ENCODE measurements at regions not wholly inside any gene's neighbourhood (a gene's known extent, or its start where the extent isn't known, plus 50 kb on each side); places are given as distances from the start of the nearest gene placed in this dataset.
"Not testable (repeated sequence)": the region's sequence is repeated elsewhere in the genome, so short reads cannot be mapped to it uniquely, and the experiment has no call there.

- intact Hi-C loops (cut with micrococcal nuclease): loop anchor here (10.0 kb wide), 1 partner anchor 64 kb away; no protein-coding TSS in a partner anchor
- Mint-ChIP-seq H3K9me3 (peaks cover 22% of the 10 kb centered on the region), H3K27ac (no peak overlapping the region), H3K4me3 (no peak overlapping the region), H3K27me3 (no peaks in the 10 kb centered on the region), H3K4me1 (peaks cover 33% of the 10 kb centered on the region), H3K36me3 (ENCODE audit: low read depth) (peaks cover 17% of the 10 kb centered on the region)
- no peak for DNase-seq
These were observed 119.3 kb downstream of the VSIG4 start for GRCh38 chrX:65920620-65921019.

DNA sequence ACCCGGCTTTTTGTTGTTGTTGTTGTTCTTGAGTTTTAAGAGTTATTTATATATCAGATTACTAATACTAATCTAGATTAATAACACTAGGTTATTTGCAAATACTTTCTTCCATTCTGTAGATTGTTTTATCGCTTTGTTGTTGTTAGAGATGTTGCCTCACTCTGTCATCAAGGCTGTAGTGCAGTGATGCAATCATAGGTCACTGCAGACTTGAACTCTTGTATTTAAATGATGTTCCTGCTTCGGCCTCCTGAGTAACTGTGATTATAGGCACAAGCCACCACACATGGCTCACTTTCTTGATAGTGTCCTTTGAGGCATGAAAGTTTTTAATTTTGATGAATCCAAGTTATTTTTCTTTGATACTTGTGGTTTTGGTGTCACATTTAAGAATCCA is 129.0 kb downstream of the VSIG4 start:
- Mint-ChIP-seq H3K36me3 (ENCODE audit: low read depth) (no peaks in the 10 kb centered on the region), H3K4me1 (no peaks in the 10 kb centered on the region), H3K9me3 (no peaks in the 10 kb centered on the region), H3K27ac (no peak overlapping the region), H3K4me3 (no peak overlapping the region), H3K27me3 (no peaks in the 10 kb centered on the region)
- intact Hi-C loops (cut with micrococcal nuclease): no loop called here
- no peak for DNase-seq

- peaks cover 5% of the 10 kb centered on the region for H3K9me3 Mint-ChIP-seq
- intact Hi-C loops (cut with micrococcal nuclease): no loop called here
- no peak overlapping the region for H3K27ac Mint-ChIP-seq
- H3K36me3 Mint-ChIP-seq (ENCODE audit: low read depth): no peaks in the 10 kb centered on the region
- no peak overlapping the region for H3K4me3 Mint-ChIP-seq
- H3K27me3 Mint-ChIP-seq: no peaks in the 10 kb centered on the region
- peaks cover 10% of the 10 kb centered on the region for H3K4me1 Mint-ChIP-seq
- DNase-seq: no peak
These were observed 136.1 kb downstream of the VSIG4 start for GRCh38 chrX:65903750-65904149.

GRCh38 chrX:65902011-65902410 is 137.9 kb downstream of the VSIG4 start:
- intact Hi-C loops (cut with micrococcal nuclease): no loop called here

GRCh38 chrX:65900850-65901844 is 138.7 kb downstream of the VSIG4 start:
- Mint-ChIP-seq H3K9me3 (peaks cover 5% of the 10 kb centered on the region), H3K27me3 (no peaks in the 10 kb centered on the region), H3K4me1 (peaks cover 10% of the 10 kb centered on the region), H3K36me3 (ENCODE audit: low read depth) (no peaks in the 10 kb centered on the region), H3K27ac (no peak overlapping the region), H3K4me3 (no peak overlapping the region)
- DNase-seq: no peak
- intact Hi-C loops (cut with micrococcal nuclease): no loop called here

More at GRCh38 chrX:65902011-65902410, 137.9 kb downstream of the VSIG4 start:
- Mint-ChIP-seq H3K27me3 (no peaks in the 10 kb centered on the region), H3K9me3 (peaks cover 5% of the 10 kb centered on the region), H3K4me3 (no peak overlapping the region), H3K4me1 (peaks cover 10% of the 10 kb centered on the region), H3K27ac (no peak overlapping the region), H3K36me3 (ENCODE audit: low read depth) (no peaks in the 10 kb centered on the region)
- DNase-seq: no peak

DNA sequence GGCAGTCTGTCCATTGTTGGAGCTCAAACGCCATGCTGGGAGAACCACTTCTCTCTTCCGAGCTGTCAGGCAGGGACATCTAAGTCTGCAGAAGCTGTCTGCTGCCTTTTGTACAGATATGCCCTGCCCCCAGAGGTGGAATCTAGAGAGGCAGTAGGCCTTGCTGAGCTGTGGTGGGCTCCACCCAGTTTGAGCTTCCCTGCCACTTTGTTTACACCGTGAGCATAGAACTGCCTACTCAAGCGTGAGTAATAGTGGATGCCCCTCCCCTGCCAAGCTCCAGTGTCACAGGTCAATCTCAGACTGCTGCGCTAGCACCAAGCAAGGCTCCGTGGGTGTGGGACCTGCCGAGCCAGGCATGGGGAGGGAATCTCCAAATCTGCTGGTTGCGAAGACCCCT is 145.7 kb downstream of the VSIG4 start:
- intact Hi-C loops (cut with micrococcal nuclease): no loop called here
- H3K4me1 Mint-ChIP-seq: peaks cover 17% of the 10 kb centered on the region
- no peaks in the 10 kb centered on the region for H3K27me3 Mint-ChIP-seq
- H3K27ac Mint-ChIP-seq: no peak overlapping the region
- peaks cover 6% of the 10 kb centered on the region for H3K9me3 Mint-ChIP-seq
- H3K4me3 Mint-ChIP-seq: no peak overlapping the region
- H3K36me3 Mint-ChIP-seq (ENCODE audit: low read depth): no peaks in the 10 kb centered on the region
- DNase-seq: no peak

DNA sequence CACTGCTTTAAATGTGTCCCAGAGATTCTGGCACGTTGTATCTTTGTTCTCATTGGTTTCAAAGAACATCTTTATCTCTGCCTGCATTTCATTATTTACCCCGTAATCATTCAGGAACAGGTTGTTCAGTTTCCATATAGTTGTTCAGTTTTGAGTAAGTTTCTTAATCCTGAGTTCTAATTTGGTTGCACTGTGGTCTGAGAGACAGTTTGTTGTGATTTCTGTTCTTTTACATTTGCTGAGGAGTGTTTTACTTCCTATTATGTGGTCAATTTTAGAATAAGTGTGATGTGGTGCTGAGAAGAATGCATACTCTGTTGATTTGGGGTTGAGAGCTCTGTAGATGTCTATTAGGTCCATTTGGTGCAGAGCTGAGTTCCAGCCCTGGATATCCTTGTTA is 148.1 kb downstream of the VSIG4 start:
- H3K36me3 Mint-ChIP-seq (ENCODE audit: low read depth); intact Hi-C loops (cut with micrococcal nuclease); H3K27me3 Mint-ChIP-seq; H3K9me3 Mint-ChIP-seq; DNase-seq; H3K27ac Mint-ChIP-seq; H3K4me3 Mint-ChIP-seq: not testable (repeated sequence)
- H3K4me1 Mint-ChIP-seq: peaks cover 17% of the 10 kb centered on the region

DNA sequence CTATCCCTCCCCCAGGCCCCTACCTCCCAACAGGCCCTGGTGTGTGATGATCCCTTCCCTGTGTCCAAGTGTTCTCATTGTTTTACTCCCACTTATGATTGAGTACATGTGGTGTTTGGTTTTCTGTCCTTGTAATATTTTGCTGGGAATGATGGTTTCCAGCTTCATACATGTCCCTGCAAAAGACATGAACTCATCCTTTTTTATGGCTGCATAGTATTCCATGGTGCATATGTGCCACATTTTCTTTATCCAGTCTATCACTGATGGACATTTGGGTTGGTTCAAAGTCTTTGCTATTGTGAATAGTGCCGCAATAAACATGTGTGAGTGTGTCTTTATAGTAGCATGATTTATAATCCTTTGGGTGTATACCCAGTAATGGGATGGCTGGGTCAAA is 151.7 kb downstream of the VSIG4 start:
- H3K9me3 Mint-ChIP-seq; H3K27ac Mint-ChIP-seq; intact Hi-C loops (cut with micrococcal nuclease); DNase-seq; H3K36me3 Mint-ChIP-seq (ENCODE audit: low read depth); H3K4me3 Mint-ChIP-seq; H3K27me3 Mint-ChIP-seq: not testable (repeated sequence)
- peaks cover 17% of the 10 kb centered on the region for H3K4me1 Mint-ChIP-seq

DNA sequence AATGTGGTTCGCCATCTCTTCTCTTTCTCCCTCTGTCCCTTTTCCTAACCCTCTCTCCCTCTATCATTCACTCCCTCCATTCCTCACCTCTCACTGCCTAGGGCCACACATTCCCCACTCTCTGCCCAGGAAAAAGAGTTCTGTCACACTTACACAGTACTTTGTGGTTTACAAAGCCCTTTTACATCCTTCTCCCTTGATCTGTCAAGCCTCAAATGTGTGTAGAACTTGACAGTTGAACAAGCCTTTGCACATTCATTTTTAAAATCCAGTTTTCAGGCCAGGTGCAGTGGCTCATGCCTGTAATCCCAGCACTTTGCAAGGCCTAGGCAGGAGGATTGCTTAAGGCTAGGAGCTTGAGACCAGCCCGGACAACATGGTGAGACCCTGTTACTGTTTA is 156.3 kb downstream of the VSIG4 start:
- H3K36me3 Mint-ChIP-seq (ENCODE audit: low read depth): no peaks in the 10 kb centered on the region

DNA sequence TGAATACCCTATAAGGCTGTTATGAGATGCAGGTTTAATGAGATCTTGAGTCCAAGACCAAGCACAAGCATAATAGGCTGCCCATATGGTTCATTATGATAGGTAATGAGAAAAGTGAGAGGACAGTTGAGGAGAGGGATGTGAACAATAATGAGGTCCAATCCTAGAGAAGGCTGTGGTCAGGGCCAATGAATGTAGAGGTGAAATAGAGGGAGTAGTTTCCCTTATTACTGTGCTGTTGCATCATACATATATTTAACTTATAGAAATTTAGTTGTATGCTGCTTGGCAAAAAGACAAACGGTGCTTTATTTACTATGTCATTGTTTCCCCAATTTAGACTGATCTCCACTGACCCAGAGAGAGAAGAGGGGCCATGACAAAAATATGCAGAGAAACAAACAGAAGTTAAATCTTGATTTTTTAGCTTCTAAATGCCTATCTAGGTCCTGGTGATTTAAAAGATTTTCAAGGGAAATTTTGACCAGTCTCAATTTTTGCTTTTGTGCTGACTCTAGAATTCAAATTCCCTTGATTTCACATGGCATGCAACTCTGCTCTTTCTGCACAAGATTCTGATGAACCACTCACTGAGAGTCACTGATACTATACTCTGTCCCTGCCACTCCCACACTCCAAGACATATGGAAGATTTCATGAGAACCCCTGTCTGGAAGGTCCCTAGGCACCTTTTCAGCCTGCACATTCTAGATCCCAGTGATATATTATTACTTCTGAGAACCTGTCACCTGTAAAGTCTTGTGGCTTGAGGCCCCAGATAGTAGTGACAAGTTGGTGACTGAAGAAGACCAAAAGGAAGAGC is 159.7 kb downstream of the VSIG4 start:
- DNase-seq: no peak
- intact Hi-C loops (cut with micrococcal nuclease): no loop called here
- H3K27ac Mint-ChIP-seq: no peak overlapping the region
- H3K4me1 Mint-ChIP-seq: peaks cover 10% of the 10 kb centered on the region
- no peaks in the 10 kb centered on the region for H3K27me3 Mint-ChIP-seq
- H3K4me3 Mint-ChIP-seq: no peak overlapping the region
- peaks cover 6% of the 10 kb centered on the region for H3K9me3 Mint-ChIP-seq
- no peaks in the 10 kb centered on the region for H3K36me3 Mint-ChIP-seq (ENCODE audit: low read depth)

More for the DNA sequence above, 156.3 kb downstream of the VSIG4 start:
- Mint-ChIP-seq H3K4me1 (peaks cover 6% of the 10 kb centered on the region), H3K9me3 (peaks cover 7% of the 10 kb centered on the region), H3K27me3 (no peaks in the 10 kb centered on the region), H3K4me3 (no peak overlapping the region), H3K27ac (no peak overlapping the region)
- DNase-seq: no peak
- intact Hi-C loops (cut with micrococcal nuclease): no loop called here

- H3K4me3 Mint-ChIP-seq: no peak overlapping the region
- intact Hi-C loops (cut with micrococcal nuclease): no loop called here
- H3K27me3 Mint-ChIP-seq: no peaks in the 10 kb centered on the region
- DNase-seq: no peak
- H3K36me3 Mint-ChIP-seq (ENCODE audit: low read depth): no peaks in the 10 kb centered on the region
- peaks cover 7% of the 10 kb centered on the region for H3K4me1 Mint-ChIP-seq
- H3K9me3 Mint-ChIP-seq: peaks cover 6% of the 10 kb centered on the region
- no peak overlapping the region for H3K27ac Mint-ChIP-seq
These were observed 161.4 kb downstream of the VSIG4 start for GRCh38 chrX:65878456-65878855.

GRCh38 chrX:65877953-65878352 is 161.9 kb downstream of the VSIG4 start:
- no peaks in the 10 kb centered on the region for H3K36me3 Mint-ChIP-seq (ENCODE audit: low read depth)
- H3K9me3 Mint-ChIP-seq: peaks cover 6% of the 10 kb centered on the region
- no peaks in the 10 kb centered on the region for H3K27me3 Mint-ChIP-seq
- no peak for DNase-seq
- no peak overlapping the region for H3K4me3 Mint-ChIP-seq
- peaks cover 8% of the 10 kb centered on the region for H3K4me1 Mint-ChIP-seq
- intact Hi-C loops (cut with micrococcal nuclease): no loop called here
- H3K27ac Mint-ChIP-seq: no peak overlapping the region

DNA sequence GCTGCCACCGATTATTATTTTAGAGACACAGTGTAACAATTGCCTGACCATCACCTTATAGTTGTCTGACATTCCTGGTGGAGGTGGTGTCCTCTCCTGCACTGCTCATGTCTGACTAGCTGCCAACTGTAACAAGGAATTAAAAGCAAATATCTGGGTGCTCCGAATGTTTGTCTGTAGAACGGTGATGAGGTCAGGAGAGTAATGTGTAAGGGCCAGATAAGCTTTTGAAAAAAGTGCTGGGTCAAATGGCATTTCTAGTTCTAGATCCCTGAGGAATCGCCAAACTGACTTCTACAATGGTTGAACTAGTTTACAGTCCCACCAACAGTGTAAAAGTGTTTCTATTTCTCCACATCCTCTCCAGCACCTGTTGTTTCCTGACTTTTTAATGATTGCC is 164.3 kb downstream of the VSIG4 start:
- H3K36me3 Mint-ChIP-seq (ENCODE audit: low read depth); intact Hi-C loops (cut with micrococcal nuclease); H3K4me3 Mint-ChIP-seq: not testable (repeated sequence)

DNA sequence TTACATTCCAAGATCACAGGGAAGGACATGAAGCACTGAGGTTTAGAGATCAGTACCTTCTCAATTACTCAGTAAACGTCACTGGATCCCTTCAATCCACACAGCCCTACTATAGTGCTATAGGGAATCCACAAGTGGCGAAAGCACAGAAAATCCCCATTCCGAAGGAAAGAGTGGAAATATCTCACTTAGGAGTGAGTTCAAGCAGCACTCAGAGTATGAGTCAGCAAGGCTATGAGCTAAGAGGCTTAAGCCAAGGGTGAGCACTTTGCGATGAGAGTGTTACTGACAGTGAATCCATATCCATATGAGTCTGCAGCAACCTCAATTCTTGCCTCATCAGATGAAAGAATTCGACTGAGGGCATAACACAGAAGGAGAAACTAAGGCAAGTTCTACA is 165.1 kb downstream of the VSIG4 start:
- H3K4me1 Mint-ChIP-seq: peaks cover 10% of the 10 kb centered on the region
- no peaks in the 10 kb centered on the region for H3K27me3 Mint-ChIP-seq
- H3K27ac Mint-ChIP-seq: no peak overlapping the region
- DNase-seq: no peak
- intact Hi-C loops (cut with micrococcal nuclease): no loop called here
- no peaks in the 10 kb centered on the region for H3K36me3 Mint-ChIP-seq (ENCODE audit: low read depth)
- H3K4me3 Mint-ChIP-seq: no peak overlapping the region
- peaks cover 3% of the 10 kb centered on the region for H3K9me3 Mint-ChIP-seq

More for the DNA sequence above, 164.3 kb downstream of the VSIG4 start:
- peaks cover 12% of the 10 kb centered on the region for H3K4me1 Mint-ChIP-seq
- not testable (repeated sequence) for H3K27me3 Mint-ChIP-seq, H3K27ac Mint-ChIP-seq, DNase-seq, H3K9me3 Mint-ChIP-seq
